ENCODE measurements at regions not wholly inside any gene's neighbourhood (a gene's known extent, or its start where the extent isn't known, plus 50 kb on each side); places are given as distances from the start of the nearest gene placed in this dataset.

- TF ChIP-seq CTCF (conservative IDR thresholded peaks at IDR 0.05; ENCODE audit: low read depth in 2 of 2) (no peak), REST (IDR thresholded peaks at IDR 0.05; ENCODE audit: unreplicated experiment) (no peak), EZH2 (IDR thresholded peaks at IDR 0.05; ENCODE audit: low read depth, unreplicated experiment) (no peak)
Observed at GRCh38 chr20:39716796-39717341, 754.7 kb downstream of the DHX35 start.
